WI38 (cell line): ENCODE measurements at regions not wholly inside any gene's neighbourhood (a gene's known extent, or its start where the extent isn't known, plus 50 kb on each side); places are given as distances from the start of the nearest gene placed in this dataset.

ENCODE experiments used
- H3K4me3 ChIP-seq: 2 replicates; pipeline ENCODE4 v1.5.1; 2011; ENCODE audit warnings: low read depth, mild to moderate bottlenecking, control low read depth, low read length
- TF ChIP-seq, protein P1 (sequence below): IDR thresholded peaks from 2 replicates; pipeline ENCODE4 v1.5.1; 2012; ENCODE audit warnings: low read depth, mild to moderate bottlenecking, control low read depth, low read length

- TF ChIP-seq, protein P1, sequence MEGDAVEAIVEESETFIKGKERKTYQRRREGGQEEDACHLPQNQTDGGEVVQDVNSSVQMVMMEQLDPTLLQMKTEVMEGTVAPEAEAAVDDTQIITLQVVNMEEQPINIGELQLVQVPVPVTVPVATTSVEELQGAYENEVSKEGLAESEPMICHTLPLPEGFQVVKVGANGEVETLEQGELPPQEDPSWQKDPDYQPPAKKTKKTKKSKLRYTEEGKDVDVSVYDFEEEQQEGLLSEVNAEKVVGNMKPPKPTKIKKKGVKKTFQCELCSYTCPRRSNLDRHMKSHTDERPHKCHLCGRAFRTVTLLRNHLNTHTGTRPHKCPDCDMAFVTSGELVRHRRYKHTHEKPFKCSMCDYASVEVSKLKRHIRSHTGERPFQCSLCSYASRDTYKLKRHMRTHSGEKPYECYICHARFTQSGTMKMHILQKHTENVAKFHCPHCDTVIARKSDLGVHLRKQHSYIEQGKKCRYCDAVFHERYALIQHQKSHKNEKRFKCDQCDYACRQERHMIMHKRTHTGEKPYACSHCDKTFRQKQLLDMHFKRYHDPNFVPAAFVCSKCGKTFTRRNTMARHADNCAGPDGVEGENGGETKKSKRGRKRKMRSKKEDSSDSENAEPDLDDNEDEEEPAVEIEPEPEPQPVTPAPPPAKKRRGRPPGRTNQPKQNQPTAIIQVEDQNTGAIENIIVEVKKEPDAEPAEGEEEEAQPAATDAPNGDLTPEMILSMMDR = no peak
- H3K4me3 ChIP-seq = no peak overlapping the region
These were observed 209.5 kb upstream of the SNX2 start for GRCh38 chr5:122565331-122565730.

- H3K4me3 ChIP-seq = no peak overlapping the region
- TF ChIP-seq, protein P1 = no peak
These were observed 198.4 kb upstream of the SNX2 start for GRCh38 chr5:122576256-122577016.

- no peak overlapping the region for H3K4me3 ChIP-seq
- TF ChIP-seq, protein P1 = no peak
These were observed 193.3 kb upstream of the SNX2 start for GRCh38 chr5:122581629-122582028.

DNA sequence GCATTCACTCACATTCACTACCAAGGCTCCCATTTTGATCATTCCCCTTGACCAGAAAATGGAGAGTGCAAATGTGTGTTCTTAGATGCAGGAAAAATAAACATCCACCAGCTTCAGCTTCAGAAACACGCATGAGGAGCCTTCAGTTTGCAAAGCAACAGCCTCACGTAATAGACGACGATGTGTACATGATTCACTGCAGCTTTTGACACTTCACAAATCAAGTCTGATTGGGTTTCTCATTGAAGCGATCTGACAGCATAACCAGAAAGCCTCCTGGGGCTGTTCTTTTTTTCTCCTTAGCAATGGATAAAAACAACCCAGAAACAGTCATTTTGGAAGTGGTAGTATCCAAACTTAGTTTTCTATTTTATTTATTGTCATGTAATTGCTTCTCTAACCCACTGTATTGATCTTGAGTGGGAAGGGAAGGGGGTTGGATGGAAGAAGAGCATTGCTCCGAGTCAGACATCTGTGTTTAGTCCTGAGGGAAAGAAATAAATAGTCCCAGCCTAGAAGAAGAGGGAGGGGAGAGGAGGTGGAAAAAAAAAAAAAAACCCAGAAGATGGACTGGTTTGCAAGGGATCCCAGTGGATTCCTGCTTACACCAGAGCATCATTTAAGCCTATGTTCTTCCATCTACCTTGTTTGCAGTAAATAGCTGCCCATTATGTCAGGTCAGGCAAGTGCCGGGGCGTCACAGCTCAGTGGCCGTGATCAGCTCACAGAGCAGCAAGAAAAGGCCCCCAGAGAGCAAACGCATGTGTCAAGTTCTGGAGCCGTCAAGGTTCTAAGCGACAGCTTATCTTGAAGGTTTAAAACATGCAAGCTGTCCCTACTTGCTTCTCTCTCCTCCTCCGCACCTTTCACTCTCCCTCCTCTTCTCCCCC lies 190.2 kb upstream of the SNX2 start:
- H3K4me3 ChIP-seq = no peak overlapping the region
- TF ChIP-seq, protein P1 = no peak

DNA sequence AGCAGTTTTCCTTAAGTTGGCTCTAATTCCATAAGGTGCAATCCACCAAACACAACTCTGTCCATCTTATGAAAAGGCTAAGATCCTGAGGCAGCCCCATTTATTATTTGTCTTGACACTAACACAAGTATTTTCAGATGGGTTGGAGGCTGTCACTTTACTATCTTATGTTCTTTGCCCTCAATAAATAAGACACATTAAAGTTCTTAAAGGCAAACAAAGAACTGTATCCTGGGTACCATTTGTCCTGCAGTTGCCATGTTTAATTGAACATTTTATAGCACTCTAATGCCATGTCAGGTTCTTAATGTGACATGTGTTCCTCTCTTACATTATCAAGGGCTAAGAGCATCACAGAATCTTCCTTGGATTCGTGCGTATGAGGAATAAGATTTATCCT lies 189.5 kb upstream of the SNX2 start:
- TF ChIP-seq, protein P1 = no peak
- H3K4me3 ChIP-seq = no peak overlapping the region

DNA sequence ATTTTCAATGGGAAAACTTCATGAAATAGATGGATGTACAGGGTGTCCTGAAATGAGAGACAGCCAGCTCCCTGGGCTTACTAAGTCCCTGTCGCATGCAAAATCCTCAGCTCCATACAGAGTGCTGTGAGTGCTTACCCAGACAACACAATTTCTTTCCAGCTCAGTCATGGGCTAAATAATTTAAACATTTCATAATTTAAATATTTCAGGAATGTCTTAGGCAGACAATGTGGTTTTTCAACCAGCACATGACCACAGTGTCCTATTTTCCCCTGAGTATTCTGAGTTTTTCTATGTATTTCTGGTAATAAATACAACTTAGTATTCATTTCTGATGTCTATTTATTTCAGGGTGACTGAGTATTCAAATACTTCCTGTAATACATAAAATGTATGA lies 188.5 kb upstream of the SNX2 start:
- TF ChIP-seq, protein P1 = no peak

DNA sequence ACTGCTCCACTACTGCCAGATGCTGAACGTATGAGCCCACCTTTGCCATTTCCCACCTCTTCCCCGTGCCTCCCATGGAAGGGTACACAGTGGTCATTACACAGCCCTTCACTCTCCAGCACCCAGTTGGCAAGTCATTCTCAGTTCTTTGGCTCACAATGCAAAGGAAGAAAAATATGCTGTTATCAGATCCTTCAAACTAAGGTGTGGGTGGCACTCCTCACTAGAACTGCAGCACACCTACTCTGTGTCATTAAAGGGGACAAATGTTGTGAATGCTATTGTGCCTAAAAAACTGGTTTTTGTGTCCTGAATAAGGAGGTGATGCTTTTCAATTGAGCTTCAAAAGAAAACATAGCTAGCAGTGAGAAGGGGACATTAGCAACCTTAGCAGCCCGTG lies 183.1 kb upstream of the SNX2 start:
- TF ChIP-seq, protein P1 = no peak
- no peak overlapping the region for H3K4me3 ChIP-seq

More for the DNA sequence above, 188.5 kb upstream of the SNX2 start:
- H3K4me3 ChIP-seq = no peak overlapping the region
